ENCODE measurements at regions not wholly inside any gene's neighbourhood (a gene's known extent, or its start where the extent isn't known, plus 50 kb on each side); places are given as distances from the start of the nearest gene placed in this dataset.
"Not testable (repeated sequence)": the region's sequence is repeated elsewhere in the genome, so short reads cannot be mapped to it uniquely, and the experiment has no call there.

GRCh38 chr15:20302141-20303069, 239.2 kb downstream of the GOLGA6L6 start:
- H3K27ac ChIP-seq; H3K4me1 ChIP-seq; intact Hi-C loops (cut with DNase I); H3K4me3 ChIP-seq; H3K36me3 ChIP-seq; H3K27me3 ChIP-seq; ATAC-seq: not testable (repeated sequence)
- peak in 1 of 4 donors; percentile 84 for DNase-seq
- H3K9me3 ChIP-seq: peaks cover 0 to 39% of the 10 kb centered on the region in 2 donors

- H3K9me3 ChIP-seq: peaks cover 0 to 33% of the 10 kb centered on the region in 2 donors
- H3K27me3 ChIP-seq; H3K4me1 ChIP-seq; H3K27ac ChIP-seq; H3K36me3 ChIP-seq; intact Hi-C loops (cut with DNase I); ATAC-seq; H3K4me3 ChIP-seq: not testable (repeated sequence)
- peak in 1 of 4 donors; percentile 89 for DNase-seq
These were observed 240.0 kb downstream of the GOLGA6L6 start for GRCh38 chr15:20301471-20302081.

- peak in 1 of 4 donors; percentile 82 for DNase-seq
- intact Hi-C loops (cut with DNase I); H3K36me3 ChIP-seq; H3K27ac ChIP-seq; ATAC-seq; H3K27me3 ChIP-seq; H3K4me3 ChIP-seq; H3K4me1 ChIP-seq: not testable (repeated sequence)
- H3K9me3 ChIP-seq: peaks cover 0 to 30% of the 10 kb centered on the region in 2 donors
These were observed 240.6 kb downstream of the GOLGA6L6 start for GRCh38 chr15:20301041-20301390.

GRCh38 chr15:20300351-20301040, 241.1 kb downstream of the GOLGA6L6 start:
- DNase-seq: peak in 1 of 4 donors; percentile 82
- ATAC-seq; intact Hi-C loops (cut with DNase I); H3K4me1 ChIP-seq; H3K27me3 ChIP-seq; H3K36me3 ChIP-seq; H3K4me3 ChIP-seq; H3K27ac ChIP-seq: not testable (repeated sequence)
- H3K9me3 ChIP-seq: peaks cover 0 to 32% of the 10 kb centered on the region in 2 donors

- H3K9me3 ChIP-seq: peaks cover 0 to 40% of the 10 kb centered on the region in 2 donors
- ATAC-seq; H3K27ac ChIP-seq; DNase-seq; H3K4me3 ChIP-seq; H3K36me3 ChIP-seq; H3K27me3 ChIP-seq; H3K4me1 ChIP-seq; intact Hi-C loops (cut with DNase I): not testable (repeated sequence)
These were observed 243.9 kb downstream of the GOLGA6L6 start for GRCh38 chr15:20297603-20298123.

- intact Hi-C loops (cut with DNase I); H3K4me1 ChIP-seq; H3K4me3 ChIP-seq; H3K27me3 ChIP-seq; H3K36me3 ChIP-seq; ATAC-seq; H3K27ac ChIP-seq: not testable (repeated sequence)
- peaks cover 0 to 35% of the 10 kb centered on the region in 2 donors for H3K9me3 ChIP-seq
- DNase-seq: peak in 1 of 4 donors; percentile 61
These were observed 245.3 kb downstream of the GOLGA6L6 start for GRCh38 chr15:20296261-20296660.

- no peak for DNase-seq
- no peaks in the 10 kb centered on the region for H3K4me1 ChIP-seq
- intact Hi-C loops (cut with DNase I): no loop called here
- H3K9me3 ChIP-seq: peaks cover 0 to 30% of the 10 kb centered on the region in 2 donors
- H3K4me3 ChIP-seq: no peak overlapping the region
- no peaks in the 10 kb centered on the region for H3K36me3 ChIP-seq
- TF ChIP-seq CTCF (IDR thresholded peaks at IDR 0.05): no peak
- peaks cover 0 to 6% of the 10 kb centered on the region in 2 donors for H3K27me3 ChIP-seq
- ATAC-seq: no peak
- no peak overlapping the region for H3K27ac ChIP-seq
These were observed 246.3 kb downstream of the GOLGA6L6 start for GRCh38 chr15:20295238-20295811.
